Osteocyte (in vitro differentiated cells): ENCODE measurements at regions not wholly inside any gene's neighbourhood (a gene's known extent, or its start where the extent isn't known, plus 50 kb on each side); places are given as distances from the start of the nearest gene placed in this dataset.

ENCODE experiments used
- DNase-seq: peaks from one replicate; pipeline ENCODE4 v3.0.0; 2021; ENCODE audit warnings: mixed read lengths; ENCODE audit not compliant: unreplicated experiment; ENCODE audit errors: extremely low spot score
- H3K27ac Mint-ChIP-seq: one replicate; pipeline ENCODE4 v1.8.0; 2021; ENCODE audit warnings: mild to moderate bottlenecking, mixed read lengths; ENCODE audit not compliant: unreplicated experiment
- H3K27me3 Mint-ChIP-seq: one replicate; pipeline ENCODE4 v1.8.0; 2021; ENCODE audit warnings: mixed read lengths; ENCODE audit not compliant: unreplicated experiment
- H3K36me3 Mint-ChIP-seq: one replicate; pipeline ENCODE4 v1.8.0; 2021; ENCODE audit warnings: mixed read lengths; ENCODE audit not compliant: unreplicated experiment
- H3K4me1 Mint-ChIP-seq: one replicate; pipeline ENCODE4 v1.8.0; 2021; ENCODE audit warnings: mixed read lengths; ENCODE audit not compliant: unreplicated experiment
- H3K4me3 Mint-ChIP-seq: one replicate; pipeline ENCODE4 v1.8.0; 2021; ENCODE audit warnings: mild to moderate bottlenecking, moderate library complexity, mixed read lengths; ENCODE audit not compliant: unreplicated experiment
- H3K9me3 Mint-ChIP-seq: one replicate; pipeline ENCODE4 v1.8.0; 2021; ENCODE audit warnings: mixed read lengths; ENCODE audit not compliant: unreplicated experiment
- CTCF ChIP-seq: fragments of 200-600 bp; sonication (generic); IDR thresholded peaks from 2 replicates; pipeline ENCODE4 v1.5.0; 2021; ENCODE audit warnings: antibody characterized with exemption, mild to moderate bottlenecking, moderate library complexity

- Mint-ChIP-seq H3K36me3 (no peaks in the 10 kb centered on the region), H3K4me3 (no peak overlapping the region), H3K27ac (no peak overlapping the region), H3K4me1 (no peaks in the 10 kb centered on the region), H3K9me3 (peaks cover 24% of the 10 kb centered on the region), H3K27me3 (peaks cover 4% of the 10 kb centered on the region)
- peak; percentile 48 for DNase-seq
- TF ChIP-seq CTCF: no peak
These were observed 79.7 kb upstream of the DIO3 start for GRCh38 chr14:101481557-101481956.

- H3K9me3 Mint-ChIP-seq: peaks cover 24% of the 10 kb centered on the region
- no peak for DNase-seq
- no peak overlapping the region for H3K4me3 Mint-ChIP-seq
- TF ChIP-seq CTCF: no peak
- H3K4me1 Mint-ChIP-seq: no peaks in the 10 kb centered on the region
- H3K36me3 Mint-ChIP-seq: no peaks in the 10 kb centered on the region
- H3K27ac Mint-ChIP-seq: no peak overlapping the region
- peaks cover 4% of the 10 kb centered on the region for H3K27me3 Mint-ChIP-seq
These were observed 79.2 kb upstream of the DIO3 start for GRCh38 chr14:101482066-101482465.

- Mint-ChIP-seq H3K36me3 (no peaks in the 10 kb centered on the region), H3K27me3 (peaks cover 4% of the 10 kb centered on the region), H3K4me1 (no peaks in the 10 kb centered on the region), H3K9me3 (peaks cover 32% of the 10 kb centered on the region), H3K4me3 (no peak overlapping the region), H3K27ac (no peak overlapping the region)
- no peak for TF ChIP-seq CTCF
- no peak for DNase-seq
These were observed 77.5 kb upstream of the DIO3 start for GRCh38 chr14:101483829-101484228.

- no peak for DNase-seq
- no peak for TF ChIP-seq CTCF
- Mint-ChIP-seq H3K4me1 (no peaks in the 10 kb centered on the region), H3K27me3 (peaks cover 4% of the 10 kb centered on the region), H3K27ac (no peak overlapping the region), H3K9me3 (peaks cover 30% of the 10 kb centered on the region), H3K36me3 (no peaks in the 10 kb centered on the region), H3K4me3 (no peak overlapping the region)
These were observed 72.1 kb upstream of the DIO3 start for GRCh38 chr14:101489092-101489760.

DNA sequence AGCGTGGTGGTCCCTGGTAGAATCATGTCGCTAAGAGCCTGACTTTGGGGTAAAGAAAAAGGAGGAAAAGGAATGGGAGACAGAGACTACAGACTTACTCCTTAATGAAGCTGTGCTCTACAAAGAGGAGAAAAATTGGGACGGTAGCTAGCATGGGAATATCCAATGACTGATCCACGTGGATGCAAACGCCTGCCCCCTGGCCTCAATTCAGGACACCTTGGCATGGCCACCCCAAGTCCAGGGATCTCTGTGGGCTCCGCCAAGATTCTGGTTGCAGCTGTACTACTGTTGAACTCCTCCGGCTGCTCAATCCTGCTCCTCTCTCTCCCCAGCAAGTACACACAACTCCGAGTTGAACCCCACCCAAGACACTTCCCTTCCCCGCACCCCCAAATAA, 70.5 kb upstream of the DIO3 start:
- Mint-ChIP-seq H3K36me3 (no peaks in the 10 kb centered on the region), H3K4me1 (no peaks in the 10 kb centered on the region), H3K27me3 (no peaks in the 10 kb centered on the region), H3K4me3 (no peak overlapping the region), H3K9me3 (peaks cover 25% of the 10 kb centered on the region), H3K27ac (no peak overlapping the region)
- TF ChIP-seq CTCF: no peak
- no peak for DNase-seq
